Astrocyte of the spinal cord (primary cell): ENCODE measurements at regions not wholly inside any gene's neighbourhood (a gene's known extent, or its start where the extent isn't known, plus 50 kb on each side); places are given as distances from the start of the nearest gene placed in this dataset.

Source experiments
- DNase-seq: peaks from one replicate; pipeline ENCODE4 v3.0.0; 2011; ENCODE audit warnings: low read depth, low spot score
- H3K4me3 ChIP-seq: 2 replicates; pipeline ENCODE4 v1.5.1; 2011; ENCODE audit warnings: low read depth, mild to moderate bottlenecking, low read length, moderate library complexity
- CTCF ChIP-seq: IDR thresholded peaks from 2 replicates; pipeline ENCODE4 v1.5.1; 2012; ENCODE audit warnings: low read depth, mild to moderate bottlenecking, low read length, inconsistent platforms
- in situ Hi-C: cut with HindIII; loops from 2 replicates; pipeline ENCODE4 v1.10.0; 2017; ENCODE audit warnings: low sequenced_read_pairs

GRCh38 chr9:78892769-78893168, 595.8 kb downstream of the PSAT1 start:
- no peak for DNase-seq
- in situ Hi-C loops, result no loop called here
- no peak for TF ChIP-seq CTCF
- no peak overlapping the region for H3K4me3 ChIP-seq

- DNase-seq, result no peak
- in situ Hi-C loops, result no loop called here
- no peak overlapping the region for H3K4me3 ChIP-seq
- TF ChIP-seq CTCF, result no peak
Measured at GRCh38 chr9:78893774-78894401, 597.0 kb downstream of the PSAT1 start.

- H3K4me3 ChIP-seq, result no peak overlapping the region
- in situ Hi-C loops, result no loop called here
- no peak for DNase-seq
- no peak for TF ChIP-seq CTCF
Measured at GRCh38 chr9:78896479-78896878, 599.6 kb downstream of the PSAT1 start.

- DNase-seq, result no peak
- in situ Hi-C loops, result no loop called here
- no peak overlapping the region for H3K4me3 ChIP-seq
- TF ChIP-seq CTCF, result no peak
Measured at GRCh38 chr9:78898234-78898633, 601.3 kb downstream of the PSAT1 start.

GRCh38 chr9:78899006-78899405, 602.1 kb downstream of the PSAT1 start:
- in situ Hi-C loops, result no loop called here
- no peak for DNase-seq
- no peak overlapping the region for H3K4me3 ChIP-seq
- TF ChIP-seq CTCF, result no peak

GRCh38 chr9:78900500-78900899, 603.6 kb downstream of the PSAT1 start:
- no peak for TF ChIP-seq CTCF
- no peak overlapping the region for H3K4me3 ChIP-seq
- in situ Hi-C loops, result no loop called here
- no peak for DNase-seq

- DNase-seq, result no peak
- no peak for TF ChIP-seq CTCF
- in situ Hi-C loops, result no loop called here
- no peak overlapping the region for H3K4me3 ChIP-seq
Measured at GRCh38 chr9:78902051-78902450, 605.1 kb downstream of the PSAT1 start.
